OCI-LY1 (cell line): ENCODE measurements at regions not wholly inside any gene's neighbourhood (a gene's known extent, or its start where the extent isn't known, plus 50 kb on each side); places are given as distances from the start of the nearest gene placed in this dataset.

Source experiments
- CTCF ChIP-seq: fragments of 200-600 bp; sonication (generic), shearing (Covaris generic); IDR thresholded peaks from 2 replicates; pipeline ENCODE4 v1.5.1; 2017; ENCODE audit warnings: mild to moderate bottlenecking, antibody characterized with exemption, low read length, moderate library complexity, mixed read lengths
- EZH2 ChIP-seq: fragments of 200-600 bp; sonication (generic), shearing (Covaris generic); IDR thresholded peaks from 2 replicates; pipeline ENCODE4 v1.8.0; 2017; ENCODE audit warnings: borderline replicate concordance, mixed run types, mild to moderate bottlenecking, antibody characterized with exemption, low read length, moderate library complexity, mixed read lengths

- TF ChIP-seq EZH2, result no peak
- TF ChIP-seq CTCF, result no peak
Measured at GRCh38 chr2:37820471-37820986, 104.6 kb upstream of the RMDN2 start.
